ENCODE measurements at regions not wholly inside any gene's neighbourhood (a gene's known extent, or its start where the extent isn't known, plus 50 kb on each side); places are given as distances from the start of the nearest gene placed in this dataset.

DNA sequence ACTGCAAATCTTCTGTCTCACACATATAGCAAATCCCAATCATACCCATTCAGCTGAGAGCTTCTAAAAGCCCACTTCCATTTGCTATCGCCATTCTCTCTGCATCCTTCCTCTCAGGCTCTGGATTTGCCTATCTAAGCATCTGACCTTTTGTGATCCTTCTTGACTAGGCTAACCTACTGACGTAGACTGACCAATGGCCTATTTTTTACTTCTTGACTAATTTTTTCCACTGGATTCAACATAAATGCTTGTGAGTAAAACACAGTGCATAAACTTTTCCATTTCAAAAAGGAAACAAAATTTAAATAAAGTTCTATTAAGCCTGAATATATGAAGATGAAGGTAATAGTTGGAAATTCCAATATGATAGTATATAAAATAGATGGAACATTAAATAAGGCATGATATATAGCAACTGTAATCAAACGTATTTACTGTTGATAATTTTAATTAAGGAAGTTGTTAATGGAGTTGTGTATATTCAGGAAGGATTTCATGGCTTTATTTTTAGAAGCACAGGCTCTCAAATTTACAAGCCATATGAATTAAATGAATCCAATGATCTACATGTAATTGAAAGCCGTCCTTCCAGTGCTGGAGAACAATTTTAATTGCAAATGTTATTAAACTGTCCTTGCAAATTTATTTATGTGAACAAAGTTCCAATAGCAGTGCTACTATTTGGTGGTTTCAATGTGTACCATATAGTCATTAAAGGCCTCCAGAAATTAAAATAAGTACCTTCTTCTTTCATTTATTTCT lies 918.4 kb downstream of the SORCS3 start:
- TF ChIP-seq, protein P1, sequence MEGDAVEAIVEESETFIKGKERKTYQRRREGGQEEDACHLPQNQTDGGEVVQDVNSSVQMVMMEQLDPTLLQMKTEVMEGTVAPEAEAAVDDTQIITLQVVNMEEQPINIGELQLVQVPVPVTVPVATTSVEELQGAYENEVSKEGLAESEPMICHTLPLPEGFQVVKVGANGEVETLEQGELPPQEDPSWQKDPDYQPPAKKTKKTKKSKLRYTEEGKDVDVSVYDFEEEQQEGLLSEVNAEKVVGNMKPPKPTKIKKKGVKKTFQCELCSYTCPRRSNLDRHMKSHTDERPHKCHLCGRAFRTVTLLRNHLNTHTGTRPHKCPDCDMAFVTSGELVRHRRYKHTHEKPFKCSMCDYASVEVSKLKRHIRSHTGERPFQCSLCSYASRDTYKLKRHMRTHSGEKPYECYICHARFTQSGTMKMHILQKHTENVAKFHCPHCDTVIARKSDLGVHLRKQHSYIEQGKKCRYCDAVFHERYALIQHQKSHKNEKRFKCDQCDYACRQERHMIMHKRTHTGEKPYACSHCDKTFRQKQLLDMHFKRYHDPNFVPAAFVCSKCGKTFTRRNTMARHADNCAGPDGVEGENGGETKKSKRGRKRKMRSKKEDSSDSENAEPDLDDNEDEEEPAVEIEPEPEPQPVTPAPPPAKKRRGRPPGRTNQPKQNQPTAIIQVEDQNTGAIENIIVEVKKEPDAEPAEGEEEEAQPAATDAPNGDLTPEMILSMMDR (IDR thresholded peaks at IDR 0.05) = no peak
- TF ChIP-seq POLR2AphosphoS5 (IDR thresholded peaks at IDR 0.05) (no peak), POLR2A (IDR thresholded peaks at IDR 0.05) (no peak)
